Activated naive CD8-positive, alpha-beta T cell treated with anti-CD3 and anti-CD28 coated beads, Interleukin-2, amount 50 U/mL, for 16 hours (primary cell): ENCODE measurements at regions not wholly inside any gene's neighbourhood (a gene's known extent, or its start where the extent isn't known, plus 50 kb on each side); places are given as distances from the start of the nearest gene placed in this dataset.
"Not testable (repeated sequence)": the region's sequence is repeated elsewhere in the genome, so short reads cannot be mapped to it uniquely, and the experiment has no call there.

Experiments used
- DNase-seq: peaks from one replicate; pipeline ENCODE4 v3.0.0-alpha.2; 2020; ENCODE audit warnings: low read depth, low spot score

DNA sequence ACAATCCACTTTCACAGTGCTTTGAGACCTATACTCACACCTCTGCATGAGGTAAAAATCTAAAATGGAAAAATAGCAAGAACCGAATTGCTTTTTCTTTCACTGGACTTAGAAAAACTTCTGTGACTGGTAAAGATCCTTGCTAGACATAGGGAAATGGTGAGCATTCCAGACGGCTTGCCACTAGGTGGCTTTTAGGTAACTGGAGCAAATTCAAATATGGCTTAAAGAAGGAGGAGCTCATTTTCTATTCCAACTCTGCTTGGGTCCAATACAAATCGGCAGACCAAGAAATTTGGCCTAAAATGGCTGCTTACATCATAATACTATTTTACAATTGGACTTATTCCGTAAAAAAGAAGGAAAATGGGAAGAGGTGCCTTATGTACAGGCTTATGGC lies 977.9 kb downstream of the ADGRL2 start:
- no peak for DNase-seq

DNA sequence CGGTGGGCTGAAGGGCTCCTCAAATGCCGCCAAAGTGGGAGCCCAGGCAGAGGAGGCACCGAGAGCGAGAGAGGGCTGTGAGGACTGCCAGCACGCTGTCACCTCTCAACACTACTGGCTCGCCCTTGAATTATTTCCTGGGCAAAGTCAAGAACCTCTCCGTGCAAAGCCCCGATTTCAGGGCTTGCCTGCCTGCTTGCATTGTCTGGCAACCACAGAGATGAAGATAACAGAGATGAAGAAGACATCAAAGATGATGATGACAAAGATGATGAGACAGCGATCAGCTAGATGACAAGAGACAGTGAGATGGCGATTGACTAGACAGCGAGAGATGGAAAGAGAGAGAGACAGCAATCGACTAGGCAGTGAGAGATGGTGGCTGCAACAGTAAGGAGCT lies 976.5 kb downstream of the ADGRL2 start:
- DNase-seq = no peak

DNA sequence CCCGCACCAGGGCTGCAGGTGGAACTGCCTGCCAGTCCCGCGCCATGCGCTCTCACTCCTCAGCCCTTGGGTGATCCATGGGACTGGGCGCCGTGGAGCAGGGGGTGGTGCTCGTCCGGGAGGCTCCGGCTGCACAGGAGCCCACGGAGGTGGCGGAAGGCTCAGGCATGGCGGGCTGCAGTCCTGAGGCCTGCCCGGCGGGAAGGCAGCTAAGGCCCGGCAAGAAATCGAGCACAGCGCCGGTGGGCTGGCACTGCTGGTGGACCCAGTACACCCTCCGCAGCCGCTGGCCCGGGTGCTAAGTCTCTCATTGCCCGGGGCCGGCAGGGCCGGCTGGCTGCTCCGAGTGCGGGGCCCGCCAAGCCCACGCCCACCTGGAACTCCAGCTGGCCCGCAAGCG lies 976.0 kb downstream of the ADGRL2 start:
- not testable (repeated sequence) for DNase-seq

DNA sequence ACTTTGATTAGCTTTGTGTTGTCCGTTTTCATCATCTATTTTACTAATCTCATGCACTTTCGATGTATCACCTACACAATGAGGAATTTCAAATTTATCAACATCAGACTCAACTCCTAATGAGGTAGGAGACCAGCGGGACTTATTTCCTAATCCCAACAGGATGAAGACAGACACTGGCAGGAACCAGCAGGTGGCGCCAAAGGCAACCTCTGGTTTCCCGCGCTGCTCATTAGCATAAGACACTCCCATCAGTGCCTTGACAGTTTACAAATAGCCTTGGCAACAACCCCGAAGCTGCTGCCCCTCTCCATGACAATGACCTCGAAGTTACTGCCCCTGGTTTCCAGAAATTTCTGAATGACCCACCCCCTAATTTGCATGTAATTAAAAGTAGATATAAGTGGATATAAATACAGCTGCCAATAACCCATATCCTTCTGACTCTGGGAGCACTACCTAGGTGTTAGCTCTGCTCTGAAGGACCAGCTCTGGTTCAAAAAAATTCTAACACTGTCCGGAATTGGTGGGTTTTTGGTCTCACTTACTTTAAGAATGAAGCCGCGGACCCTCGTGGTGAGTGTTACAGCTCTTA lies 974.8 kb downstream of the ADGRL2 start:
- DNase-seq = no peak

DNA sequence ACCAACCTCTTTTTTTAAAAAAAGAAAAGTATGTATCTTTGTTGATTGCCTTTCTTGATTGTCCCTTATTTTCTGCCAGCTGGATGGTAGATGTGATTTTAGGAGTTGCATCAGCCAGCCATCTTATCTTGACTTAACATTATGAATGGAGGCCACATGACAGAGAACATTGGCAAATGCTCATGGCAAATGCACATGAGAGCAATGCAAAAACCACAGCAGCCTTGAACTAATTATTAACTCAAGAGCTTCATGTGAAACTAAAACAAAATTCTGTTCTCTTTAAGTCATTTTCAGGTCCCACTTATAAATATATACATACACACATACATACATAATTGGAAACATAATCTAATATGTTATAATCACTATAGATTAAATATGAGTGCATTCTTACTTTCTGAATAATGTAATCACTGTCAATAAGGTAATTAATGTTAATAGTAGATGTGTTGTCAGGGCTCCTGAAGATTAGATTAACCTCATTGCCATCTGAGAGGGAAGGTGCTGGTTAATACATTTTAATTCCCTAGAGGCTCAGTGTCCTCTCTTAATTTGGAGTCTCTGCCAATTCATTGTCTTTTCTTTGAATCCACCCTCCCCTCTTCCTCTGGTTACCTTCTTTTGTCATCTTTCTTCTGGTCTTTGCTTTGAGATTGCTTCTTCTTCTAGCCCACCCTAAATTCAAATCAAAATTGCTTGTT lies 962.2 kb downstream of the ADGRL2 start:
- DNase-seq = no peak

DNA sequence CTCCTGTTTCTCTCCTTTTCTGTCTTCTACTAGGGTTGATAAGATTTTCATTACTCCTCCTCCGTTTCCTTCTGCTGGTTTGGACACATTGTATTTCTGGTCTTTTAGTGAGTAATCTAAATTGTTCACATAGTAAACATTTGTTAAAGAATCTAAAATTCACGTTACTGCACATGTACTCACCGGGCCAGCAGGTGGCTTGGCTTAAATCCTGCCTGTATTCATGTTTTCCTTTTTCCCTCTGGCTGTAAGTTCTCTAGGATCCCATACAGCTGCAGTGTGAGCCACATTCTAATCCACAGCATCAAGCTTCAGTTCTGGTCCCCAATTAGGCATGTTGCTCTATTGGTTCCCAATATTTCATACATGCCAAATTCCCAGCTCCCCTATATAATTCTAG lies 958.3 kb downstream of the ADGRL2 start:
- no peak for DNase-seq

DNA sequence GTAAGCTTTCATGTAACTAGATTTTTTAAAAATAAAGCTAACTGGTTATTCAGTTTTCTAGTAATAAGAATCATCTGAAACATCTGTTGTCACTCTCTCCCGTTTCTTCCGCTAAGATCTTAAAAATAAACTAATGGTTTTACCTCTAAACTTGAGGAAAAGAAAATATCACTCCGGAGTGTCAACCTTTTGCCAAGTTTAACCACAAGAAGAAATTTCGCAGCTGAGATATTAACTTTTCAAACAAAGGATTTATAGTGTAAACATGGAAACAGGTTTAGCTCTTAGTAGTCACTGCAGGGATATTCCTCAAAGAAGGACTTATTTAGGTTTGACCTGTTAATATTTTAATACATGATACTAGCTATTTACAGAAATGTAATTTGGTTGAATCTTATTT lies 954.9 kb downstream of the ADGRL2 start:
- no peak for DNase-seq

DNA sequence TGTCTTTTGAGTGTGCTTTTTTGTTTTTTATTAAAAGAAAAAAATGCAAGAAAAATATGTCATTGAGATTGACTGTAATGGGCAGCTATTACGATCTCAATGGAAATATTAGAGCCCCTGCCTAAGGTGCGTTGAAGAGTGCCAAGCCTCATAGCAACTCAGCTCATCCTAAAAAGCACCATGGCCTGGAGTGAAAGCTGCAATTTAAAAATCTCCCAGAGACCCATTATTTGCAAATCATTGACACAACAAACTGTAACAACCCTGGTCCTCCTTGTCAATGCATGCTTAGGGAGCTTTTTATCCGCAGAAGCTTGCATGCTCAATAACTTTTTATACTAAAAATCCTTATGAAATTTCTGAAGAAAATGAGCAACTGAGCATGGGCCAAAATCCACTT lies 954.5 kb downstream of the ADGRL2 start:
- DNase-seq = no peak

DNA sequence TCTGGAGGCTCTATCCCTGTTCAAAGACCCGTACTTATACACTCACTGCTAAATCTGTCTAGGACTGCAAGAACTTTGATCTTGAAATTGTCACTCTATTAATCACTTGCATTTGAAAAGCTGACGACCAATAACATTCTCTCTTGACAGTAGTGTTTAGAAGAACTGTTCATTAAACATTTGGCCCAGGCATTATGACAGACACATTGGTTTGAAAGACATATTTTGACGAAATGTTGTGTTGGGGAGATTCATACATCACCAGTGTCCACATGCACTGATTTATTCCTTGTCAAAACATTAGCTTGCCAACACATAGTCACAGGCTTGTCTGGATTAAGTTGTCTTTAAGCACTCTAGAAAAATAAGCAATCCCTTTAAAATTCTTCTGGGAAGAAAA lies 951.3 kb downstream of the ADGRL2 start:
- DNase-seq = no peak

DNA sequence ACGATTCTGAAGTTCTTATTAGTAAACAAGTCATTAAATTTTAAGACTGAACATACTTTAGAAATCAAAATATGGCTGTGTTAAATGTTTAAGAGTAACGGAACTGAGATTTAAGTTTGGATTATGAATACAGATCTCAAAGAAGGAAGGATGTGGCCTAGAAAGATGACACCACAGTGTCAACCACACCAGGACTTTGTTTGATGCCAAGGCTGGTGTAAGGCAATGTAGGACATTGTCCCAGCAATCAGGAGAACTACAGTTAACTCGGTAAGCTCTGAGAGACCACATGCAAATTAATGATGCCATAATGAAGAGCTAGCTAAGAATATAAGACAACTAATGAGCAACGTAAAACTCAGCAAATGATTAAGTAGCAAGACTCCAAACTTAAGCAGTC lies 932.9 kb downstream of the ADGRL2 start:
- no peak for DNase-seq

DNA sequence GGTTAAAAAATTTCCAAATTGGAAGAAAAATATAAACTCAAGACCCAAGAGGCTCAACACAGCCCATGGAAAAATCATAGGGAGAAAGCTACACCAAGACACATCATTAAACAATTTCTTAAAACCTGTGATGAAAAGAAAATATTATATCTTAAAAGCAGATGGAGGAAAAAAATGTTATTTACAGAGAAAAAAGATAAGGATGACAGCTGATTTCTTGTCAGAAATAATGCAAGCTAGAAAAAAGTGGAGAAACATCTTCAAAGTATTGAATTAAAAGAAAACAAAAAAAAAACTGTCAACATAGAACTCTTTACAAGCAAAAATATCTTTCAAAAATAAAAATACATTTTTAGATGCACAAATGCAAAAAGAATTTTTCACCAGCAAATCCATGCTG lies 930.5 kb downstream of the ADGRL2 start:
- DNase-seq = no peak

DNA sequence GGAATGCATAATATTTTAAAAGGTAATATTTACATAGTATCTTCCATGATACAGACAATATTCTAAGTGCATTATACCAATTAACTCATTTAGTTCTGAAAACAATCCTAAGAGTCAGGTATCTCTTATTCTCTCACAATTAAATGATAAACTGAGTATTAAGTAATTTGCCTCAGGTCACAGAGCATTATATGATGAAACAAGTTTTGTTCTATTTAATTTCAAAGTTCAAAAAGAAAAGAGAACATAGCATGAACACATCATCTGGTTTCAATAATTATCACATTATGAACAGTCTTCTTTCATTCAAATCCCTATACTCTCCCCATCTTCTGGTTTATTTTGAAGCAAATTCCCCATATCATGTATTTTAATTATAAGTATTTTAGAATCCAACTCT lies 927.5 kb downstream of the ADGRL2 start:
- DNase-seq = no peak

DNA sequence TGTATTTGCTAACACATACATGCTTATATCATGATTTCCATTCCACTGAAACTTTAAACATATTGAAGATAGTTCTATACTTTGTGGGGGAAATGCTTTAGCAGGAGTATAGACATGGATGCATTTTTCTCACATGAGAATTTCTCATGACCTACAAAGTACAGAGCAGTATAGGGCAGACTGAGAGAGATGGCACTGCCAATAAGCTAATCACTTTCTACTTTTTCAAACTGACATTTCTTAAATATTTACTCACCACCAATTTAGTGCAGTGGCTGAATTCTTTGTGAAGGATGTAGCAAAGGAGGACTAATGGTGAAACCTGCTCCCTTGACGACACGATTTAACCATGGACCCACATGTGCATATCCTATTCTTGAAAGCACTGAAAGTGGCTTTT lies 923.5 kb downstream of the ADGRL2 start:
- no peak for DNase-seq

DNA sequence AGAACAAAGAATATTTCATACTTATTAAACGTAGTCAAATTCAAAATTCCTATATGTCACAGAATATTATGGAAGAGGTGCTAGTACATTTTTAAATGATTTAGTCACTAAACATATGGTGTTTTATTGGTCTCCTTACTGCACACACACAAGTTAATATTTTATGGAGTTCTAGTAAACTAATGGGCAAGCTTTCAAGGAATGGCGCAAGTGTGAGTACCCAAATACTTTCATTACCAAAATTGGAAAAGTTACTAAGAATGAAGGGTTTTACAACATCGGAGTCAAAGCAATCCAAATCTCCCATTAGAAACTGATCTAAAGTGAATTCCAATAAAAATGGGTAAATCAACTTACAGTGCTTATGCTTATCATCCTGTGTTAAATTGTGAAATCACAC lies 921.9 kb downstream of the ADGRL2 start:
- no peak for DNase-seq

DNA sequence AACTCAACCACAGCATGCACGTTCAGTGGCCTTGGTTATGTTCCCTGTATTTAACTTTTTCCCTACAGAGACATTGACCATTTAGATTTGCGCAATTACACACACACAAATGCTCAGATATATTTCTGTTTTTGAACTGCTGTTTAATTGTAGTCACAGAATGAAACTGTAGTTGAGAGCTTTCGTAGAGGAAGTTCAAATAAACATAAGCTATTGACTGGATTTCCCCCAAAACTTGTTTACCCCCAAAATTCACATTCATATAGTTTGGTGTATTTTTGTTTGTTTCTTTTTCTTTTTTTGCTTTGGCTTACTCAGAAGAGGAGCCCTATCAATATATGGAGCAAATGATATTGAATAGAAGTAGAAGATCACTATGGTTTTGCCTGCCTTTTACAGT lies 921.0 kb downstream of the ADGRL2 start:
- no peak for DNase-seq

DNA sequence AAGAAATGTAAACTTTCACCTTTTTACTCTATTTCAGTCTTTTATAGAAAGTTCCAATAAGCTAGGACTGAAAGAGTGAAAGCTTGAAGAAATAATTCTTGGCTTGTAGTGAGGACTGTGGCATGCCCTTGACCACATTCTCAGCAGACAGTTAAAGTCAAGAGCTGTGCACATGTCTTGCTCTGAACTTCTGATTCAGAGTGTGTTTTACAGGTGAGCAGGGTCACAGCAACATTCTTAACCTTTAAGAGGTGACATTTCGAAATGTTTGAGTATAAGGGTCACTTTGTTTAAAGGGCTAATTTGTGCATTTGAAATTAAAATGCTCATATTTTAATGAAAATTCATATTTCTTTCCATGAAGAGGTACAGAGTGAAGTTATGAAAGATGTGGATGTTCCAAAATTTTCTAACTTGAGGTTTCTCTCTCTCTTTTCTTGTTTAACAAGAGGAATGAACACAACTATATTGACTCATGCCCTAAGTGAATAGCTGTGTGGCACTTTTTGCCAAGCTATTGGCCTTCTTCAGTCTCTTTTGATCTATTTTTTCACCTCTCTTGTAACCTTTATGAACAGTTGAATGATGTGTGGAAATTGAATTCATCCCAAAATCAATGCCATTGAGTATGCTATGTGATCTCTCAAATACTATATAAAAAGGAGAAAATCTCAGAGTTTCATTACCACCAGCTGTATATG lies 918.1 kb downstream of the ADGRL2 start:
- no peak for DNase-seq

DNA sequence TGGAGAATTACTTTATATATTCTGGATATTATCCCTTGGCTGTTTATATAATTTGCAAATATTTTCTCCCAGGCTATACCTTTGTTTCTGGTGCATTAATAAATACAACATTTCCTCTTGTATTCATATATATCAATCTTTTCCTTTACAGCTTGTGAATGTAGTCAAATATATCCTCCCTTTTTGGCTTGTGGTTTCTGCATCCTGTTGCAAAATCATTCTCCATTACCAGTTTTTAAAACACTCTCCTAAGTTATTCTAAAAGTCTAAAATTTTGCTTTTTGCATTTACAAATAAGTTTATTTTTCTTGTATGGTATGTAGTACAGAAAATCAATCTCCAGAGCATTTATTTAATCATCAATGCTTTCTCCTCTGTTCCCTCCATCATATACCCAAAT lies 909.4 kb downstream of the ADGRL2 start:
- no peak for DNase-seq

DNA sequence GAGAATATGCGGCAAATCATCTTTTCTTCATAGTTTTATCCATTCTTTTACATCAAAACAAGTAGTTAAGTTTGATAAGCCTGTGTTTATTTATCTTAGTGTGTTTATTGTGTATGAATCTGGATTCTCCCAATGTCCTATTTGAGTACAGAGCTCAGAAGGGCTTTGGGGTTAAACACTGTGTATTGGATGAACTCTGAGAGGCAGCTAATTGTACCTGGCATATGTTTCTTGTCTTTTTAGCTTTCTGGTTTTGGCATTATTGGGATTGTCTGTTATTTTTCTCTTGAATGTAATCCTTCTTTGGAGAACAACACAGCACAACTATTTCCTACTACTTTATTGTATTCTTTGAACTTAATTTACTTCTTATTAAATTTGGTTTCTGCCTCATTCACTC lies 906.9 kb downstream of the ADGRL2 start:
- DNase-seq = no peak

DNA sequence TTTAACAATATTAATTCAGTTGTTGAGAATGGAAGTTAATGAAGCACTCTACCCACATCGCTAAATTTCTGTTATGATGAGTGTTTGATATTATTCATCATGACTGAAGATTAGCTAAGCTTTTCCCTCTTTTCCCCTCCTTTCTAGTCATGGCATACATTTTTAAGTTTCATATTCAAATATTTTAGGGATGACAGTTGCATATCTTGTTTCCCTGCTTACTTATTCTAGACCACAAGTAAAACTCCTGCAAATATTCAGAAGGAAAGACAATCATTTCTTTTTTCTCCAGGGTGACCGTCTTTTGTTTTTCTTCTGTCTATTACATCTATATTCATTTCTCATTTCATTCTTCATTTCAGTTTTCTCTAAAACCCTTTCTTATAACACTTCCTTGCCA lies 906.0 kb downstream of the ADGRL2 start:
- no peak for DNase-seq

DNA sequence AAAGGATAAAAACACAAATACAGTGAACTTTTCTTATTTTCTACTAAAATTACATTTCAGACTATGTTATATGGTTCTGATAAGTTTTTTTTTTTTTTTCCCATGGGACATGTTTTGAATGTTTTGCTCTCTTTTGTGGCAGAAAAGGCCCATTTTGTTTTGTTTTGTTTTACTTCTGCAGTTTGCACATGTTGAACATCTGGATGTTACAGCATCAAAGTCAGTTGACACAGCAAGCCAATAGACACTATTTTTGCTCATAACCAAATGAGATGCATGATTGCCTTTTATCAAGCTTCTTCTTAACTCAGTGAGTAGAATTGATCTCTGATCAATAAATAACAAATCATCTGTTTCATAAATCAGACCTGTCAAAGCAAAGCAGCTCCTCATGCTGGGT lies 904.2 kb downstream of the ADGRL2 start:
- no peak for DNase-seq

DNA sequence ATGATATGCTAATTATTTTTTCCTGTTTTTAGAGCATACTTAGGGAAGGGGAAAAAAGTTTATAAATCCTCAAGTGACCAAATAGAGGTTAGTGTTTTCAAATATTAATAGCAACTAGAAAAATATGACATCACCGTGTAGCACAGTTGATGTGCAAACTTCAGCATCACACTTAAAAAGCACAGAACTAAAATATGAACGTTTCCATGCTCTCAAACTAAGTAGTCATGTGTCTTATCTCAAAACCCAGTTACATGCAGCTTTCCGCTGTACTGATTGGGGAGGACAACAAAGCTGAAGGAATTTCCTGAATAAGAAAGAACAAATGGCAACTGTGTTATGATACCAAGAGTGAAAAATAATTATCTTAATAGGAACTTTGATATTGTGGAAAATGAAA lies 903.7 kb downstream of the ADGRL2 start:
- no peak for DNase-seq

DNA sequence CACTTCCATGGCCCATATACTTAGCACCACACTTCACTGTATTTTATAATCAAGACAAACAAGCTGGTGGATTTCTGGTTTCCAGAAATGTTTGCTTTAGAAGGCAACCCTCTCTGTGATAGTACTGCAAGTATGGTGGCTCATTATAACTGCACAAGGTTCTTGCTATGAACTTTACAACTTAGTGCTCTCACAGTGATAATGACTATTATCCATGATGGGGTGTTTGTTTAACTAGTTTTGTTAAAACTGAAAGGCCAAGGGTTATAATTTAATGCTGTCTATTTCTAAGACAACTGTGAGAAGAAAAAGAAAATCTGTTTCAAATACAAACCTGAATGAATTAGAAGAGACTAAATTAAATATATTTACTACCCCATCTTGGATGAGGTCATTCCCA lies 903.2 kb downstream of the ADGRL2 start:
- no peak for DNase-seq

DNA sequence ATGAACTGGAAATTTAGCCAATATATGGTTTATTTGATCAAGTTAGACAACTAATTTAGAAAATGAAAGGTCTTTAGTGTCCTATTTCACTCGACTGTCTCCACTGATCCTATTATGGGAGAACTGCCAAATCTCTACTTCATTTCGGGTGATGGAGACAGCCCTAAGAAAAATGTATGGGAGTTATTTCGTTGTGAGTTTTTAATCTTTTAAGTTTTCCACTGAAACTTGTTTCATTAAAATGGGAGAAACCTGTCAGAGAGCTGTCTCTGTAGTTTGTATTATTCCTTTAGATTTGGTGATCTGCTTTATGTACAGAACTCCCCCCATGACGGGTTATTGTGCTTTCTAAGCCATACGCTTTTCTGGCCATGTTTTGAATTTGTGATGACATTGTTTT lies 899.7 kb downstream of the ADGRL2 start:
- DNase-seq = no peak
